ENCODE measurements at regions not wholly inside any gene's neighbourhood (a gene's known extent, or its start where the extent isn't known, plus 50 kb on each side); places are given as distances from the start of the nearest gene placed in this dataset.

DNA sequence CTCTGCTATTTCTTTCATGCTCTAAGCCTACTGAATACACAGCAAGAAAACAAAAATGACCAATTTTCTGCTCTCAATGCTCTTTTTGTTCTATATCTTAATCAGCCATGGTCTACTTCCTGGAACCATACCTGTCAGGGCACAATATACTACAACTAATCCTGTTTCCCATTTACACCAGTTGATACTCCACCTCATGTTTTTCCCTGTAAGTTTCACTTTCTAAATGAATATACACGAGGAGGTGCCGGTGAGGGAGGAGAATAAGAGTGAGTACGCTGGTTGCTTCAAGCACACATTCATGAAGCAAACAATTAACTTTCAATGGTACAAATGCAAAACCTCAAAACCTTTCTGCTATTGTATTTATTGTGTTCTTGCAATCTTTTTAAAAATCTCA, 443.1 kb upstream of the ID4 start:
- Histone ChIP-seq H3K9me3 (replicated peaks; ENCODE audit: control insufficient read depth, insufficient read depth, low read length) (no peaks in the 10 kb centered on the region), H3K36me3 (ENCODE audit: control insufficient read depth in 2 of 2, insufficient read depth in 2 of 2, low read length in 1 of 2) (no peaks in the 10 kb centered on the region), H3K27me3 (replicated peaks in 1 of 2; ENCODE audit: control insufficient read depth in 2 of 2, insufficient read depth in 2 of 2, low read length in 1 of 2) (no peaks in the 10 kb centered on the region), H3K4me3 (no peak overlapping the region), H3K4me1 (ENCODE audit: control insufficient read depth, insufficient read depth, low read length) (no peaks in the 10 kb centered on the region), H3K4me2 (ENCODE audit: control insufficient read depth, insufficient read depth) (no peak overlapping the region), H3K27ac (ENCODE audit: control insufficient read depth, insufficient read depth) (no peak overlapping the region), H2AFZ (ENCODE audit: control insufficient read depth, low read depth, low read length) (no peak overlapping the region), H3K79me2 (ENCODE audit: control insufficient read depth, insufficient read depth, low read length) (no peaks in the 10 kb centered on the region), H4K20me1 (ENCODE audit: control insufficient read depth, insufficient read depth) (no peaks in the 10 kb centered on the region), H3K9ac (ENCODE audit: control insufficient read depth, insufficient read depth, low read length) (no peak overlapping the region)
- DNase-seq (ENCODE audit: low read depth, low spot score) (no peak), FAIRE-seq (no peak), ATAC-seq (no peak)
- in situ Hi-C loops (cut with MboI) (no loop called here), intact Hi-C loops (cut with micrococcal nuclease; ENCODE audit: unreplicated experiment) (no loop called here)
- CTCF ChIA-PET = no interaction called here
- WGBS (ENCODE audit: insufficient coverage, insufficient replicate concordance, low lambda C conversion rate, missing lambda C conversion rate) = 27% methylated on average over 3 of the region's 3 CpGs
- BruUV-seq (replicated peaks) = no TSS peak
- TF ChIP-seq IRF5 (IDR thresholded peaks at IDR 0.05; ENCODE audit: borderline replicate concordance) (no peak), CREM (IDR thresholded peaks at IDR 0.05; ENCODE audit: low read depth) (no peak), POLR2AphosphoS2 (IDR thresholded peaks at IDR 0.05; ENCODE audit: low read depth, low read length) (no peak), PAX8 (IDR thresholded peaks at IDR 0.05) (no peak), ZNF24 (IDR thresholded peaks at IDR 0.05) (no peak), FOS (IDR thresholded peaks at IDR 0.05; ENCODE audit: borderline replicate concordance, extremely low read depth, insufficient read length) (no peak), TAF1 (IDR thresholded peaks at IDR 0.05; ENCODE audit: borderline replicate concordance, low read depth, low read length) (no peak), NFYB (IDR thresholded peaks at IDR 0.05; ENCODE audit: insufficient read depth, low read depth, low read length) (no peak), RBBP5 (conservative IDR thresholded peaks at IDR 0.05) (no peak), ZBTB11 (CRISPR knock-in tag; IDR thresholded peaks at IDR 0.05) (no peak), ZNF274 (IDR thresholded peaks at IDR 0.05; ENCODE audit: insufficient read depth, insufficient read length) (no peak), RELA (IDR thresholded peaks at IDR 0.05; ENCODE audit: borderline replicate concordance, partially characterized antibody) (no peak), SRF (IDR thresholded peaks at IDR 0.05; ENCODE audit: low read depth in 2 of 2, low read length in 2 of 2) (no peak)
- TF ChIP-seq, protein P1, sequence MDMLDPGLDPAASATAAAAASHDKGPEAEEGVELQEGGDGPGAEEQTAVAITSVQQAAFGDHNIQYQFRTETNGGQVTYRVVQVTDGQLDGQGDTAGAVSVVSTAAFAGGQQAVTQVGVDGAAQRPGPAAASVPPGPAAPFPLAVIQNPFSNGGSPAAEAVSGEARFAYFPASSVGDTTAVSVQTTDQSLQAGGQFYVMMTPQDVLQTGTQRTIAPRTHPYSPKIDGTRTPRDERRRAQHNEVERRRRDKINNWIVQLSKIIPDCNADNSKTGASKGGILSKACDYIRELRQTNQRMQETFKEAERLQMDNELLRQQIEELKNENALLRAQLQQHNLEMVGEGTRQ (IDR thresholded peaks at IDR 0.05; ENCODE audit: borderline replicate concordance, low read depth, low read length) = no peak
- TF ChIP-seq, protein P2, sequence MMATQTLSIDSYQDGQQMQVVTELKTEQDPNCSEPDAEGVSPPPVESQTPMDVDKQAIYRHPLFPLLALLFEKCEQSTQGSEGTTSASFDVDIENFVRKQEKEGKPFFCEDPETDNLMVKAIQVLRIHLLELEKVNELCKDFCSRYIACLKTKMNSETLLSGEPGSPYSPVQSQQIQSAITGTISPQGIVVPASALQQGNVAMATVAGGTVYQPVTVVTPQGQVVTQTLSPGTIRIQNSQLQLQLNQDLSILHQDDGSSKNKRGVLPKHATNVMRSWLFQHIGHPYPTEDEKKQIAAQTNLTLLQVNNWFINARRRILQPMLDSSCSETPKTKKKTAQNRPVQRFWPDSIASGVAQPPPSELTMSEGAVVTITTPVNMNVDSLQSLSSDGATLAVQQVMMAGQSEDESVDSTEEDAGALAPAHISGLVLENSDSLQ (IDR thresholded peaks at IDR 0.05) = no peak
- RAD21 ChIA-PET (ENCODE audit: unreplicated experiment) = no interaction called here
- POLR2A ChIA-PET = no interaction called here
- SMC1A ChIA-PET (ENCODE audit: uncharacterized antibody, unreplicated experiment) = no interaction called here

Data from GM12878 (cell line).